ENCODE measurements at regions not wholly inside any gene's neighbourhood (a gene's known extent, or its start where the extent isn't known, plus 50 kb on each side); places are given as distances from the start of the nearest gene placed in this dataset.
"Not testable (repeated sequence)": the region's sequence is repeated elsewhere in the genome, so short reads cannot be mapped to it uniquely, and the experiment has no call there.

DNA sequence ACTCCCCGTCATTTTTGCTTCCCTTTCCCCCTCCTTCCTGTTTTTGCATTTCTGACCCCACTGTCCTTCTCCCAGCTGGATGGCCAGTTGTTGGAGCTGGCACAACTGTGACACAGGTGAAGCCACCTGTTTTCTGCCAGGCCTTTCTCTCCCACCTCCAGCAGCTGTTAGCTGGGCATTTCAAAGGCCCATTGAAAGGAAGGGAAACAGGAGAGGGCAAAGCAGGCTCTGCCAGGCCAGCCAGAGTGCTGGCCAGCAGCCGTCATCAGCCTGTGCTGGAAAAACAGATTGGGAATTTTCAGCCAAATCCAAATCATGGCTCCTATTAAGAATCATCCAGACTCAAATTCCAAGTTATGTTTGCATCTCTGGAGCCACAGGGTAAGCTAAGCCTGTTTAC lies 155.2 kb upstream of the C2CD4B start:
- DNase-seq (ENCODE audit: low read depth, low spot score): no peak

DNA sequence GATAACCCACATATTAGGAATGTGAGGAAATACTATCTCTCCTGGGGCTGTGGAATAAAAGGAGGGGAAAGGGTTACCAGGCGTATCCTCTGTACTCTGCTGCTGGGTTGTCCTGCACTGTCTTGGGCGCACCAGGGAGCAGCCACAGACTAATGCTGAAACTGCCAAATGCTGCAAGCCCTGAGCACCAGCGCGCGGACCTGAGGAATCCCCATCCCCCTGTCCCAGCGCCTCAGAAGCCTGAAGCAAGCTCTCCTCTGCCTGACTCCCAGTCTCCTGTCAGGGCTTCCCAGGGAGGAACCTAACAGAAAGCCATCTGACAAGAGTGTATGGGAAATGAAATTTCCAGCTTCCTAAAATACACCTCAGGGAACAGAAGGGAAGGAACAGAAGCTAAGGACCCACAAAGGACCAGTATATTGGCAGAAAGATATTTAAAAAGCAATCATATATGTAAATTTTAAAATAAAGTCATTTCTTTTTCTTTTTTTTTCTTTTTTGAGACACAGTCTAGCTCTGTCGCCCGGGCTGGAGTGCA lies 158.3 kb upstream of the C2CD4B start:
- peak; percentile 50 for DNase-seq (ENCODE audit: low read depth, low spot score)

DNA sequence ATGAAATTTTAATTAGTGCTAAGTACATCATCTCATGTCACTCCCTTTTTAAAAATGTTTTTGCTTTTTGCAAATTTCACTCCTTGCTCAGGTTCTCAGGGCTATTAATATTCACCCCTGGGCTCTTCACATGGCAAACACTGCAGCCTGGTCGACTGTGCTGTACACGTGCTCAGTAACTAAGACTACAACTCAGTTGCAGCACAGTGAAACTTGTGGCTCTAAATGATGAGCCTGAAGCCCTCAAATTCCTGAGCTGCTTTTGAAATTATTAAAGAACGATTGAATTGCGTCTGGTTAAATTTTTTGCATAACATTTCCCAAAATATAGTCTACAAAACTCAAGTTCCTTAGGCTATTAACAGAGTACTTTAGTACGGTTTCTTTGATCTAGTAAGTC lies 159.3 kb upstream of the C2CD4B start:
- DNase-seq (ENCODE audit: low read depth, low spot score): no peak

DNA sequence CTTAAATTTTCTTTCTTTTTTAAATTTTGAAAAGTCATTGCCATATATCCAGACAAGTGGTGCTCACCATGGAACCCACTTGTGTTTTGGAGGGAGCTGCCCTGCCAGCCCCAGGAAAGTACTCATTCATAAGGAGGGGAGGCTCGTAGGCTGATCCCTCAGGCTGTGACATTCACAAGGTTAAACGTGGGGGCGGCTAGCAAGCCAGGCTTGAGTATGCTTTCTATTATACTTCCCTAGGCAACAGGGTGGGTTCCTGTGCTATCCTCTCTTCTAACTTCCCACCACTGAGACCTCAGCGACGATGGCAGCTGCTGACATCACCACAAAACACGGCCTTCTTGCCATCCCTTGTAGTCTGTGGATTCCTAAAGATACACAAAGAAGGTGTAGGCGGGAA lies 160.5 kb upstream of the C2CD4B start:
- no peak for DNase-seq (ENCODE audit: low read depth, low spot score)

DNA sequence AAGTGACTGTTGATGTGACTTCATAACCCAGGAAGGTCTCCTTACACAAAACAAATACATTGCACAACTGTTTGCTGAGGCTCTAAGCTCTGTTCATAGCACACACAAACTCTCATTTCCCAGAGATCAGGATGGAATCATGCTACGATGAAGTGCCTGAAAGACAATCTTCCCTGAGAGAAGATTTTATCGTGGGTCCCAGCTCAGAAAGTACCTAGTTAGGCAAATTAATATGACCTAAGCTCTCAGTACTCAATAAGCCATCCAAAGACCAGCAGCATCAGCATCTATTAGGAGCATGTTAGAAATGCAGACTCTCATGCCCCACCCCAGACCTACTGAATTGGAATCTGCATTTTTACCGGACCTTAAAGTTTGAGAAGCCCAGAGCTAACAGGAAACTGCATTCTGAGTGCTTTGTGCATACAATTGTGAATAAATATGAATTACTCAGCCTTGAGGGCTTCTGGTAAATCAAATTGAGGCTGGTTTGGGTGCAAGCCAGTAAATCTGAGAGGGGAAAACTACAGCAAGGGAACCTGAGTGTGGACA lies 161.5 kb upstream of the C2CD4B start:
- no peak for DNase-seq (ENCODE audit: low read depth, low spot score)

DNA sequence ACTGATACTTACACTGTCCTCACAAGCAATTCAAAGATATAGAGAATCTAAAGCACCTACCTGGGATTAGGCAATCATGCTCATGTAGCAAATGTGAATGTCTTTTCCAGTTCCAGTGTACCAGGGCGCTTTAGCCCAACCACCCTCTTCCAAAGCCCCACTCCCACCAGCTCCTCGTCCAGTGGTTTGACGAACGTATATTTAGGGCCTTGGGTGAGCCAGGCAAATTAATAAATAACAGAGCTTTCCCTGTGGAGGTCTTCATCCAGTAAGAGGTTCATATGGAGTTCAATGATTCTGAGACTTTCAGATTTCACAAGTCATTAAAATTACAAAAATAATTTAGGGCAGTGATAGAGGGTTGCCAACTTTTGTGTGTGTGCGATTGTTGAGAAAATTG lies 162.3 kb upstream of the C2CD4B start:
- no peak for DNase-seq (ENCODE audit: low read depth, low spot score)

DNA sequence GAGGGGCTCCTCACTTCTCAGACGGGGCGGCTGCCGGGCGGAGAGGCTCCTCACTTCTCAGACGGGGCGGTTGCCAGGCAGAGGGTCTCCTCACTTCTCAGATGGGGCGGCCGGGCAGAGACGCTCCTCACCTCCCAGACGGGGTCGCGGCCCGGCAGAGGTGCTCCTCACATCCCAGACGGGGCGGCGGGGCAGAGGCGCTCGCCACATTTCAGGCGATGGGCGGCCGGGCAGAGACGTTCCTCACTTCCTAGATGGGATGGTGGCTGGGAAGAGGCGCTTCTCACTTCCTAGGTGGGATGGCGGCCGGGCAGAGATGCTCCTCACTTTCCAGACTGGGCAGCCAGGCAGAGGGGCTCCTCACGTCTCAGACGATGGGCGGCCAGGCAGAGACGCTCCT lies 167.4 kb upstream of the C2CD4B start:
- not testable (repeated sequence) for DNase-seq (ENCODE audit: low read depth, low spot score)

DNA sequence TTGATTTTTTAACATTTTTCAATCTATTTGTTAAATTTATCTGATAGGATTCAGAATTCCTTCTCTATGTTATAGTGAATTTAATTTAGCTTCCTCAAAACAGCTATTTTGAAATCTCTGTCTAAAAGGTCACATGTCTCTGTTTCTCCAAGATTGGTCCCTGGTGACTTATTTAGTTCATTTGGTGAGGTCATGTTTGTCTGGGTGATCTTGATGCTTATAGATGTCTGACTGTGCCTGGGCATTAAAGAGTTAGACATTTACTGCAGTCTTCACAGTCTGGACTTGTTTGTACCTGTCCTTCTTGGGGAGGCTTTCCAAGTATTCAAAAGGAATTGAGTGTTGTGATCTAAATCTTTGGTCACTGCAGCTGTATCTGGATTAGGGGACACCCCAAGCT lies 169.5 kb upstream of the C2CD4B start:
- no peak for DNase-seq (ENCODE audit: low read depth, low spot score)

DNA sequence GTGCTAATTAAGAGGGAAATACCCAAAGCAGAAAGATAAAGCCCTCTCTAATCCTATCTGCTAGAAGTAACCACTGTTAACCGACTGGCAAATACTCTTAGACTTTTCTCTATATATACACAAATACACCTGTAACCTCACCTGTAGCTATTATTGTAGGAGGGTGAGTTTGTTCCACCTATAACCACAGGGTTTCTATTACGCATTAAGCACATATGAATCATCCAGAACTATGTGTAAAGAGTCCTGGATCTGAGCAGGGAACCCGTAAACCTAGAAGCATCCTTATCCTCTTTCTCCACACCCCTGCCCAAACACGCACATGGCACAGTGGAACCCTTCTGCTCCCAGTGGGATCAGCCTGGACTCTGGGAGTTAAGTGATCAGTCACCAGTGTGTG lies 172.8 kb upstream of the C2CD4B start:
- DNase-seq (ENCODE audit: low read depth, low spot score): no peak

DNA sequence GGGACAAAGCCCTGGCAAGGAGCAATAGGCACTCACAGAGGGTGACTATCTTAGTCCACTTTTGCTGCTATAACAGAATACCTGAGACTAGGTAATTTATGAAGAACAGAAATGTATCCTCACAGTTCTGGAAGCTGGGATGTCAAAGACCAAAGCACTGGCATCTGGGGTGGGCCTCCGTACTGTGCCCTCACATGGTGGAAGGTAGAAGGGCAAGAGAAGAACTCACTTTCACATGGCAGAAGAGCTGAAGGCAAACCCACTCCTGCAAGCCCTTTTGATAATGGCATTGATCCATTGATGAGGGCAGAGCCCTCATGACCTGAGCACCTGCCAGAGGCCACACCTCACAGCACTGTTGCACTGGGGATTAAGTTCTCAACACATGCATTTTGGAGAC lies 173.4 kb upstream of the C2CD4B start:
- DNase-seq (ENCODE audit: low read depth, low spot score): no peak

DNA sequence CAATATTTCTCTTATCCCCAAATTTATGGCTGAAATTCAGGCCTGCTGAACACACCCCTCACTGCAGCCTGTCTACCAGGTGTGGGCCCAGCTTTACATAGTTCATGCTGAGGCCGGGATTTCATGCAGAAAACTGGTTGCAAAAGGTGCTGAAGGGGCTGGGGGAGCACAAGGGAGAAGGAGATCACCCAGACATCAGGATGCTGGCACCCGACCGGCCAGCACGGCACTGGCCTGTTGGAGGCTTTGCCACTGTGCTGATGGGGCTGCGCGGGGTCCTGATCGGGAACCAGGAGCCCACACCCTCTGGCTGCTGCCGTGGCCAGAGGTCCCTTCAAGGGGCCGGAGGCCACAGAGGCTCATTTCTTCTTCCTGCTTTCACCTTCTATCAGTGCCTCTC lies 177.9 kb upstream of the C2CD4B start:
- DNase-seq (ENCODE audit: low read depth, low spot score): no peak

DNA sequence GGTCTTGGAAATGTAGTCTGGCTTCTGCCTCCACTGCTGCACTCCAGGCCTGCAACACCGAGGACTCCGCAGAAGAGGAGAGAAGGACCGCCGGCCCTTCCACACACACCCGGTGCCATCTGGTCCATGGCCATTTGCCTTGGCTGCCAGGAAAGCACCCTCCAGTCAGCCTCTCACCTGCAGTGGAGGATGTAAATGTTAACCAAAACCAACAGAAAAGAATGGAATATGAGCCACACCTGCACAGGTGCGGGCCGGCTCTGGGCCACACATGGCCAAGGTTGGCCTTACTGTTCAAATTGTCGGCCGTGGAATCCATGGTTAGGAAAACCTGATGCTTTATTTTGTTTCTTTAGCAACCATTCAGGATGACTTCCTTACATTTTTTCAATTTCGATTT lies 178.3 kb upstream of the C2CD4B start:
- no peak for DNase-seq (ENCODE audit: low read depth, low spot score)

DNA sequence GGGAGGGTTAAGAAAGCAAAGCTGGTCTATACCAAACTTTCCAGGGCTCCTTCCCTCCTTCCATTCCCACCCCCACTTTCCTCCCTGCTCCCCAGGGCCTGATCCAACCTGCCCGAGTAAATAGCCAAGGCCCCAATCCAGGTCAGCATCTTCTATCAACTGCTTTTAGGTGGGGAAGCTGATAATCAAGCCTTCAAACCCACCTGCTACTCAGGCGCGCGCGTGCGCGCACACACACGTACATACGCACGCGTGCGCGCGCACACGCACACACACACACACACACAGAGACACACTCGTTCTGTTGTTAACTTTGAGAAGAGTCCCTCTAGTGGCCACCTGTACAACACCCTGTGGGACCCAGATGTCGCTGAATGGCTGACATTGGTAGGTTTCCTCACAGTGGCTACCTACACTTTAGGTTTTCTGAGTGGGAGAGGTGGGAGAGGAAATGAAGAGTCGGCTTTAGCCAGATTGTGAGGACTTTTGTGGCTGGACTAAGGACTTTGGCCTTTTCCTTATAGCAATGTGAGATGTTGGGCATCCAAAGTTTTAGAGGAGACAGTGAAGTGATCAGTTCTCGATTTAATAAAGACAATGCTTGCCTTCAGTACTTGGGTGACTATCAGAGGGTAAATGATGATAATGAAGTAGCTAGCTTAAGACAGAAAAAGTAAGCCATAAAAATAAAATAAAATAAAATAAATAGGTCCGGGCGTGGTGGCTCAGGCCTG lies 179.9 kb upstream of the C2CD4B start:
- DNase-seq (ENCODE audit: low read depth, low spot score): peak; percentile 76

DNA sequence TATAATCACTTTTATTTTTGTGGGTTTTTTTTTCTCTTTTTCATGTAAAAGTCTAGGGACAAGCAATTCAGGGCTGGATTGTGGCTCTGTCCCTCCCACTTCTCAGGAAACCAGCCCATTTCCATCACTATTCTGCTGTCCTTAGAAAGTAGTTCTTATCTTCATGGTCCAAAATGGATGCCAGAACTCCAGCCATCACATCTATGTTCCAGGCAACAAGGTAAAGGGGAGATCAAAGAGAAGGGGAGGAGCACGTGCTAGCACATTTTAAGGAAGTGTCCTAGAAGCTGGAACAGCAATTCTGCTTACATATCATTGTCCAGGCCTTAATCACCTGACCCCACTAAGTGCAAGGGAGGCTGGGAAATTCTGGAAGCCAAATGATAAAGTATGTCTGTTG lies 181.1 kb upstream of the C2CD4B start:
- DNase-seq (ENCODE audit: low read depth, low spot score): no peak

DNA sequence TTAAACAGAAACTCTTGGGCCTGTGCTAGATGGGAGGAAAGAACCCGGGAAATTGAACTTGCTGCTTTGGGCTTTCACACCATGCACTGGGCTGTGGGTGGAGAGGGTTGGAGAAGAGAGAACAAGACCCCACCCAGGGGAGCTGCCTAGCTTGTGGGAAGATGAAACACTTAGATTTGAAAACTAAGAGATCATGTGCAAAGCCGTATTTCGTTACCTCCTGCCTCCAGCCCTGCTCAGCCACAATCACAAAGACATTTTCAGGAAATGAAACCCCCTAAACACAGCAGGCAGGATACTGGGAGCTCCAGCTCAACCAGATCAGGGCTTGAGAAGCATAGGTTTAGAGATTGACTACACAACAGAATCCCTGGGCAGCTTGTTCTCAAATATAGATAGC lies 183.0 kb upstream of the C2CD4B start:
- no peak for DNase-seq (ENCODE audit: low read depth, low spot score)

DNA sequence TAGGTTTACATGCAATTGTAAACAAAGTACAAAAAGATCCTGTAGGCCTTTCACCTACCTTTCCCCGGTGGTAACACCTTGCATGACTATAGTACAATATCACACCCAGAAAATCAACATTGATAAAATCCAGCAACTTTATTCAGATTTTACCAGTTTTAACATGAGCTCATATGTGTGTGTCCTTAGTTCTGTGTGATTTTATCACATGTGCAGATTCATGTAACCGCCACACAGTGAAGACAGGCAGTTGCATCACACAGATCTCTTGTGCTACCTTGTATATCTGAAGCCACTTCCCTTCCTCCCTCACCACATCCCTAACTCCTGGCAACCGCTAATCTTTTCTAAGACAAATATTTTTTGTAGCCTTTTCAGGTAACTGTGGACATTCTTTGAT lies 183.5 kb upstream of the C2CD4B start:
- no peak for DNase-seq (ENCODE audit: low read depth, low spot score)

DNA sequence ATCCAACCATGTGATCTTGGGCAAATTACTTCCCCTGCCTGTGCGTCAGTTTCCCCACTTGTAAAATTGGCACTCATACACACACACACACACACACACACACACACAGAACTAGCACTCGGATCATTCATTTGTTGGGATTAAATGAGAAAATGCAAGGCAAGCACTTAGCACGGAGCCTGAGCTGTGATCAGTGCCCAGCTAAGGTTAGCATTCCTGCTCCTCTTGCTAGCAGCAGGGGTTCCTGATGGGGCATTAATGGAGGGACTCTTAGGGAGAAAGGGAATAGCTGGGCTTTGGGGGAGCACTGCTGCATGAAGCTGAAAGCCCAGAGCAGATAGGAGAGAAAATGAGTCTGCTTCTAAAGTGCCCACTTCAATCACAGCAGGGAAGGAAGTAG lies 187.7 kb upstream of the C2CD4B start:
- no peak for DNase-seq (ENCODE audit: low read depth, low spot score)

DNA sequence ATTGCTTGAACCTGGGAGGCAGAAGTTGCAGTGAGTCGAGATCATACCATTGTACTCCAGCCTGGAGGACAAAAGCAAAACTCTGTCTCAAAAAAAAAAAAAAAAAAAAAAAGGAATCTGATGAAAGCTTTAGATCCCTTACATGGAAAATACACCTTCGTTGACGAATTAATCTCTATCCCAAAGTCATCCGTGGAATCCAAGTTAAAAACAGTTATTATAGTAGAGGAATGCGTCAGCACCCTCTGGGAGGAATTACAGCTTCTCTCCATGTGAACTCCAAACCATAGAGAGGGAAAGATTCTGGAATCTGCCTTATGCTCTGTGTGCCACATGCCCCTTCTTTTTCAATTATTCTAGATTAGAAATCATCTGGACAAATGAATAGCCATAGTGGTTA lies 192.3 kb upstream of the C2CD4B start:
- no peak for DNase-seq (ENCODE audit: low read depth, low spot score)

DNA sequence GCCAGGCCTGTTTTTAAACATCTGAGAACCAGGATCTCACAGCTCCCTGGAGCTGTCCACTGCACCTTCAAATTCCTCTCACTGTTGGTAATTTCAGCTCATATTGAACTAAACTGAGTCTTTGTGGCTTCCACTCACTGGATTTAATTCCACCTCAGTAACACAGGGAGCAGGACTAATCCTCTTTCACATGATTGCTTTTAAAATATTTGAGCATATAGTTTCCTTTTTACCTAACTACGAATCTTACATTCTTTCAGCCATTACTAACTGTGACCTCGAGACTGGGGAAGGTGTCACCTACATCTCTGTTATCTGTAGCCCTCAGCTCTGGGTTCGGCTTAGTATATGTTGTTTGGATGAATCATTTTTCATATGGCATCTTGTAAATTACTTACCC lies 194.3 kb upstream of the C2CD4B start:
- no peak for DNase-seq (ENCODE audit: low read depth, low spot score)

DNA sequence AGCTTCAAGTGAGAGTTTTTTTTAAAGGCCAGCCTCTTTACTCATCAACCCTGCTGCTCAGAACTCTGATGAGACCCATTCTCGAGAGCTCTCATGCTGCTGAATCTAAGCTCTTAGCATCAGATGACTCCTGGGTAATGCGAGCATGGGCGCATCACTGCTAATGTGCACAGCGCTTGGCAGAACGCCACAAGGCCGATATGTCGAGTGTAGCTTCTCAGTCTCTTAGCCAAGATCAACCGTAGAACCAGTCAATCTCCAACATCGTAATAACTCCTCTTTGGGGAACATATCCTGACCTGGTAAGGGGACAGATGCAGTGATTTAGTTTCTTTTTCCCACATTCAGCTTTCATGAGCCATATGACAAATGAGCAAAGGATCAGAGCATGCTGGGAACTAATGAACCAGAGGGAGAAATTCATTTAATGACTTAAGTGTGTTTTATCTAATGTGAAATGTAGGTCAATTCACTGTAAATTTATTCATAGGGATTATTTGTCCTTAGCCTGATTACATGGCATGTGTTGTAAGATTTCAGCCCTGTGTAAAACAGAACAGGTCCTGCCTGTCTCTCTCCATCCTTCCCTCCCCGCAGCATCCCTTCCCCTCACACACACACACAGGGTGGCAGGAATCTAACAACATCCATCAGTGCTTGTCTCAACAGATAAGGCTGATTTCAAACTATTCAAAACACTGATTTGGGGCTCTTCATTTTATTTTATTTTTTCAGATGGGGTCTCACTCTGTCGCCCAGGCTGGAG lies 195.4 kb upstream of the C2CD4B start:
- DNase-seq (ENCODE audit: low read depth, low spot score): no peak

DNA sequence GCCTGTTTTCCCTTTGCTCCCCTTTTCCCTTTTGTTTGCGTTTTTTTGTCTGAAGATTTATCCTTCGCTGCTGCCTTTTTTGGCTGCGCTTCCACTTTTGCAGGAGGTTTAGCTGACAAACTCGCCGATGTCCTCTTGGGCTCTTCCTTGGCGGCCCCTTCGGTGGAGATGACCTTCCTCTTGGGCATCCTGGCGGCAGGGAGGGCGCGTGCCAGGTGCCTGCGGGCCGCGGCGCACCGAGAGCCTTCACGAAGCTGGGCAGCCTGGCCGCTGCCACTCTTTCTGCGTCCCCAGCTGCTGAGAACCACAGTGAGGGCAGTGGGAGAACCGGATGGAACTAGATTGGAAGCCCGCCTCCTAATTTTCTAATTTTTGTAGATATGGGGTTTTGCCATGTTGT lies 197.1 kb upstream of the C2CD4B start:
- DNase-seq (ENCODE audit: low read depth, low spot score): no peak

DNA sequence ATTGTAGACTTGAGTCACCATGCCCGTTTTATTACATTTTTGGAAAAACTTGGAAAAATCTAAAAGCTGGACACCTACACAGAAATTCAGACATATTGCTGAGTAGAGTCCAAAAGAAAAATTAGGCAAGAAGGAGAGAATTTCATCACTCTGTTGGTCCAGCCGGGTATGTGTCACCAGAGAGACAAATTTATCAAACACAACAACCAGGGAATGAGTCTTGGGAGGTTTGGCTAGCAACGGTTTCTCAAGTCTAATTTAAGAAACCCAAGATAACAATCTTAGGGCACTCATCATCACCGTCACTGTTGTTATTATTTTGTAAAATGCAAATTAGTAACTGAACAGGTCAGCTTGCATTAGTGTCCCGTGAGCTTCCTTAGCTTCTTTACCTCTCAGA lies 197.5 kb upstream of the C2CD4B start:
- DNase-seq (ENCODE audit: low read depth, low spot score): no peak

DNA sequence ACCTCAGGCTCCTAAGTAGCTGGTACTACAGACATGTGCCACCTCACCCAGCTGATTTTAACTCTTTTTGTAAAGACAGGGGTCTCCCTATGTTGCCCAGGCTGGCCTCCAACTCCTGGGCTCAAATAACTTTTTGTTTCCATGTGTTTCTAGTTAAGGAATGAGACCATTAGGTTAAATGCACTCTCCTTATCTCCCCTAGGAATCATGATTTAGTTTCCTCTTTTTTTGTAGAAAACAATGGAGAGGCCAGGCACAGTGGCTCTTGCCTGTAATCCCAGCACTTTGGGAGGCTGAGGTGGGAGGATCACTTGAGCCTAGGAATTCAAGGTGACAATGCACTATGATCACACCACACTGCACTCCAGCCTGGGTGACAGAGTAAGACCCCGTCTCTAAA lies 198.8 kb upstream of the C2CD4B start:
- DNase-seq (ENCODE audit: low read depth, low spot score): no peak
